HepG2 (cell line): ENCODE measurements at regions not wholly inside any gene's neighbourhood (a gene's known extent, or its start where the extent isn't known, plus 50 kb on each side); places are given as distances from the start of the nearest gene placed in this dataset.

Source experiments
- CREB1 ChIP-seq, 2 experiments: fragments of 450-650 bp in 1 of 2; IDR thresholded peaks; 2 replicates each; pipeline ENCODE4 v1.6.1; 2016 to 2017; ENCODE audit warnings: control low read depth in 1 of 2, mild to moderate bottlenecking in 1 of 2, missing compliant biosample characterization in 1 of 2, missing genetic modification characterization in 1 of 2
- HNRNPUL1 ChIP-seq: fragments of 200-400 bp; formaldehyde crosslinking; IDR thresholded peaks from 2 replicates; pipeline ENCODE4 v1.6.1; 2017; ENCODE audit warnings: low read depth, mild to moderate bottlenecking, low read length, moderate library complexity
- MTF2 ChIP-seq: sonication (generic); formaldehyde crosslinking; IDR thresholded peaks from 2 replicates; pipeline ENCODE4 v1.5.0; 2020; ENCODE audit warnings: missing genetic modification reagents, borderline replicate concordance
- SMYD3 ChIP-seq: sonication (generic); formaldehyde crosslinking; IDR thresholded peaks from 2 replicates; pipeline ENCODE4 v1.8.1; 2023; ENCODE audit warnings: mild to moderate bottlenecking, missing genetic modification reagents
- ZNF12 ChIP-seq: sonication (generic); formaldehyde crosslinking; IDR thresholded peaks from 2 replicates; pipeline ENCODE4 v1.5.0; 2020; ENCODE audit warnings: missing genetic modification reagents
- ZNF225 ChIP-seq: sonication (generic); formaldehyde crosslinking; IDR thresholded peaks from 2 replicates; pipeline ENCODE4 v1.4.0; 2020; ENCODE audit warnings: mild to moderate bottlenecking, missing genetic modification reagents
- ZNF33A ChIP-seq: sonication (generic); formaldehyde crosslinking; IDR thresholded peaks from 2 replicates; pipeline ENCODE4 v1.5.1; 2020; ENCODE audit warnings: missing genetic modification reagents, mild to moderate bottlenecking, moderate library complexity, borderline replicate concordance
- ZNF407 ChIP-seq: sonication (generic); formaldehyde crosslinking; IDR thresholded peaks from one replicate; pipeline ENCODE4 v1.5.1; 2020; ENCODE audit warnings: mild to moderate bottlenecking, missing genetic modification reagents; ENCODE audit errors: not compliant biosample characterization
- ZNF839 ChIP-seq: sonication (generic); formaldehyde crosslinking; IDR thresholded peaks from 2 replicates; pipeline ENCODE4 v1.4.0; 2020; ENCODE audit warnings: missing genetic modification reagents, mild to moderate bottlenecking, borderline replicate concordance
- ZNF878 ChIP-seq: sonication (generic); formaldehyde crosslinking; IDR thresholded peaks from 2 replicates; pipeline ENCODE4 v1.8.1; 2023; ENCODE audit warnings: mild to moderate bottlenecking, missing genetic modification reagents, moderate library complexity
- TF ChIP-seq, protein P1 (sequence below): sonication (generic); formaldehyde crosslinking; IDR thresholded peaks from 2 replicates; pipeline ENCODE4 v1.5.0; 2020; ENCODE audit warnings: mild to moderate bottlenecking, missing genetic modification reagents, borderline replicate concordance

GRCh38 chr7:131105799-131106680 lies 221.6 kb upstream of the MKLN1 start (continued):
- TF ChIP-seq ZNF225 (CRISPR knock-in tag) (no peak; the same call in 1 of the 2 replicates), ZNF407 (CRISPR knock-in tag) (peak; percentile 25), MTF2 (no peak), ZNF878 (CRISPR knock-in tag) (0 out of 2 replicates have a peak, but pooled peaks have one; percentile 63), SMYD3 (CRISPR knock-in tag) (no peak), ZNF839 (no peak), CREB1 (IDR thresholded peaks at IDR 0.05) (0 out of 2 replicates have a peak, but pooled peaks have one; percentile 31), CREB1 (CRISPR knock-in tag; IDR thresholded peaks at IDR 0.05) (no peak), ZNF12 (CRISPR knock-in tag) (no peak), HNRNPUL1 (no peak), ZNF33A (CRISPR knock-in tag) (no peak)
- TF ChIP-seq, protein P1, sequence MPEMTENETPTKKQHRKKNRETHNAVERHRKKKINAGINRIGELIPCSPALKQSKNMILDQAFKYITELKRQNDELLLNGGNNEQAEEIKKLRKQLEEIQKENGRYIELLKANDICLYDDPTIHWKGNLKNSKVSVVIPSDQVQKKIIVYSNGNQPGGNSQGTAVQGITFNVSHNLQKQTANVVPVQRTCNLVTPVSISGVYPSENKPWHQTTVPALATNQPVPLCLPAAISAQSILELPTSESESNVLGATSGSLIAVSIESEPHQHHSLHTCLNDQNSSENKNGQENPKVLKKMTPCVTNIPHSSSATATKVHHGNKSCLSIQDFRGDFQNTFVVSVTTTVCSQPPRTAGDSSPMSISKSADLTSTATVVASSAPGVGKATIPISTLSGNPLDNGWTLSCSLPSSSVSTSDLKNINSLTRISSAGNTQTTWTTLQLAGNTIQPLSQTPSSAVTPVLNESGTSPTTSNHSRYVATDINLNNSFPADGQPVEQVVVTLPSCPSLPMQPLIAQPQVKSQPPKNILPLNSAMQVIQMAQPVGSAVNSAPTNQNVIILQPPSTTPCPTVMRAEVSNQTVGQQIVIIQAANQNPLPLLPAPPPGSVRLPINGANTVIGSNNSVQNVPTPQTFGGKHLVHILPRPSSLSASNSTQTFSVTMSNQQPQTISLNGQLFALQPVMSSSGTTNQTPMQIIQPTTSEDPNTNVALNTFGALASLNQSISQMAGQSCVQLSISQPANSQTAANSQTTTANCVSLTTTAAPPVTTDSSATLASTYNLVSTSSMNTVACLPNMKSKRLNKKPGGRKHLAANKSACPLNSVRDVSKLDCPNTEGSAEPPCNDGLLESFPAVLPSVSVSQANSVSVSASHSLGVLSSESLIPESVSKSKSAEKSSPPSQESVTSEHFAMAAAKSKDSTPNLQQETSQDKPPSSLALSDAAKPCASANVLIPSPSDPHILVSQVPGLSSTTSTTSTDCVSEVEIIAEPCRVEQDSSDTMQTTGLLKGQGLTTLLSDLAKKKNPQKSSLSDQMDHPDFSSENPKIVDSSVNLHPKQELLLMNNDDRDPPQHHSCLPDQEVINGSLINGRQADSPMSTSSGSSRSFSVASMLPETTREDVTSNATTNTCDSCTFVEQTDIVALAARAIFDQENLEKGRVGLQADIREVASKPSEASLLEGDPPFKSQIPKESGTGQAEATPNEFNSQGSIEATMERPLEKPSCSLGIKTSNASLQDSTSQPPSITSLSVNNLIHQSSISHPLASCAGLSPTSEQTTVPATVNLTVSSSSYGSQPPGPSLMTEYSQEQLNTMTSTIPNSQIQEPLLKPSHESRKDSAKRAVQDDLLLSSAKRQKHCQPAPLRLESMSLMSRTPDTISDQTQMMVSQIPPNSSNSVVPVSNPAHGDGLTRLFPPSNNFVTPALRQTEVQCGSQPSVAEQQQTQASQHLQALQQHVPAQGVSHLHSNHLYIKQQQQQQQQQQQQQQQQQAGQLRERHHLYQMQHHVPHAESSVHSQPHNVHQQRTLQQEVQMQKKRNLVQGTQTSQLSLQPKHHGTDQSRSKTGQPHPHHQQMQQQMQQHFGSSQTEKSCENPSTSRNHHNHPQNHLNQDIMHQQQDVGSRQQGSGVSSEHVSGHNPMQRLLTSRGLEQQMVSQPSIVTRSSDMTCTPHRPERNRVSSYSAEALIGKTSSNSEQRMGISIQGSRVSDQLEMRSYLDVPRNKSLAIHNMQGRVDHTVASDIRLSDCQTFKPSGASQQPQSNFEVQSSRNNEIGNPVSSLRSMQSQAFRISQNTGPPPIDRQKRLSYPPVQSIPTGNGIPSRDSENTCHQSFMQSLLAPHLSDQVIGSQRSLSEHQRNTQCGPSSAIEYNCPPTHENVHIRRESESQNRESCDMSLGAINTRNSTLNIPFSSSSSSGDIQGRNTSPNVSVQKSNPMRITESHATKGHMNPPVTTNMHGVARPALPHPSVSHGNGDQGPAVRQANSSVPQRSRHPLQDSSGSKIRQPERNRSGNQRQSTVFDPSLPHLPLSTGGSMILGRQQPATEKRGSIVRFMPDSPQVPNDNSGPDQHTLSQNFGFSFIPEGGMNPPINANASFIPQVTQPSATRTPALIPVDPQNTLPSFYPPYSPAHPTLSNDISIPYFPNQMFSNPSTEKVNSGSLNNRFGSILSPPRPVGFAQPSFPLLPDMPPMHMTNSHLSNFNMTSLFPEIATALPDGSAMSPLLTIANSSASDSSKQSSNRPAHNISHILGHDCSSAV (CRISPR knock-in tag) = no peak
